GM12878 (cell line): ENCODE measurements at regions not wholly inside any gene's neighbourhood (a gene's known extent, or its start where the extent isn't known, plus 50 kb on each side); places are given as distances from the start of the nearest gene placed in this dataset.

Experiments used
- ATAC-seq: fragments of 200-7000 bp; cut with Tn5 transposase; 3 replicates; pipeline ENCODE4 v1.9.1; 2020; ENCODE audit warnings: mild to moderate bottlenecking, moderate library complexity
- BruUV-seq: library from RNA; stranded (reverse); fragments of 400-500 nt; replicated peaks from 2 replicates; lab custom pipeline; 2021; lab: Mats Ljungman, UMichigan
- CTCF ChIA-PET: fragments of 300-600 bp; sonication (Branson Sonifier 250); formaldehyde crosslinking; extraction: SDS; loops from one replicate; lab custom pipeline; 2021; ENCODE audit warnings: inconsistent platforms; lab: Yijun Ruan, JAX
- POLR2A ChIA-PET: fragments of 350-600 bp; formaldehyde crosslinking; extraction: SDS; loops from one replicate; lab custom pipeline; 2021; ENCODE audit warnings: inconsistent platforms; lab: Charles Lee
- RAD21 ChIA-PET: fragments of 300-600 bp; sonication (Branson Sonifier 250); formaldehyde crosslinking; loops from one replicate; lab custom pipeline; 2023; ENCODE audit warnings: antibody characterized with exemption; ENCODE audit not compliant: unreplicated experiment; lab: Charles Lee
- SMC1A ChIA-PET: fragments of 300-600 bp; sonication (Branson Sonifier 250); formaldehyde crosslinking; loops from one replicate; lab custom pipeline; 2023; ENCODE audit not compliant: unreplicated experiment, uncharacterized antibody; lab: Charles Lee
- DNase-seq: peaks from one replicate; pipeline ENCODE4 v3.0.0-alpha.2; 2011; ENCODE audit warnings: low read depth, low spot score
- FAIRE-seq: peaks from 3 replicates; lab custom pipeline; 2011; peaks lifted over from hg19 to GRCh38; lab: Jason Lieb, UNC
- H2AFZ ChIP-seq: 2 replicates; pipeline ENCODE4 v1.6.0; 2011; ENCODE audit warnings: low read depth, low read length, control low read depth; ENCODE audit not compliant: control insufficient read depth
- H3K27ac ChIP-seq: 2 replicates; pipeline ENCODE4 v1.5.1; 2011; ENCODE audit warnings: control low read depth; ENCODE audit not compliant: control insufficient read depth, insufficient read depth
- H3K27me3 ChIP-seq, 2 experiments: replicated peaks in 1 of 2; 2 replicates each; pipeline versions ENCODE4 v1.6.0 to v1.6.1; 2011; ENCODE audit warnings: low read length in 1 of 2; ENCODE audit not compliant: control insufficient read depth in 2 of 2, insufficient read depth in 2 of 2
- H3K36me3 ChIP-seq, 2 experiments: 2 replicates each; pipeline ENCODE4 v1.5.1; 2011; ENCODE audit warnings: low read length in 1 of 2; ENCODE audit not compliant: control insufficient read depth in 2 of 2, insufficient read depth in 2 of 2
- H3K4me1 ChIP-seq: 2 replicates; pipeline ENCODE4 v1.6.1; 2011; ENCODE audit warnings: mild to moderate bottlenecking, low read length, moderate library complexity, mixed read lengths; ENCODE audit not compliant: control insufficient read depth, insufficient read depth
- H3K4me2 ChIP-seq: 2 replicates; pipeline ENCODE4 v1.6.0; 2011; ENCODE audit warnings: control low read depth; ENCODE audit not compliant: control insufficient read depth, insufficient read depth
- H3K4me3 ChIP-seq: fragments of 200-600 bp; sonication (generic); 2 replicates; pipeline ENCODE4 v1.5.1; 2016
- H3K79me2 ChIP-seq: 2 replicates; pipeline ENCODE4 v1.6.0; 2011; ENCODE audit warnings: low read length; ENCODE audit not compliant: control insufficient read depth, insufficient read depth
- H3K9ac ChIP-seq: 2 replicates; pipeline ENCODE4 v1.8.0; 2011; ENCODE audit warnings: low read length, control low read depth, mixed read lengths; ENCODE audit not compliant: control insufficient read depth, insufficient read depth
- H3K9me3 ChIP-seq: replicated peaks from 3 replicates; pipeline ENCODE4 v1.5.1; 2011; ENCODE audit warnings: mild to moderate bottlenecking, low read length; ENCODE audit not compliant: control insufficient read depth, insufficient read depth
- H4K20me1 ChIP-seq: 2 replicates; pipeline ENCODE4 v1.6.0; 2011; ENCODE audit not compliant: control insufficient read depth, insufficient read depth
- LARP7 ChIP-seq: fragments of 450-650 bp; IDR thresholded peaks from 2 replicates; pipeline ENCODE4 v1.6.1; 2017; ENCODE audit warnings: mild to moderate bottlenecking
- MTA3 ChIP-seq: IDR thresholded peaks from 2 replicates; pipeline ENCODE4 v1.6.1; 2012; ENCODE audit warnings: low read length, inconsistent platforms, borderline replicate concordance
- NFXL1 ChIP-seq: fragments of 450-650 bp; IDR thresholded peaks from 2 replicates; pipeline ENCODE4 v1.6.1; 2017; ENCODE audit warnings: antibody characterized with exemption, mild to moderate bottlenecking, borderline replicate concordance
- PAX5 ChIP-seq: IDR thresholded peaks from 2 replicates; pipeline ENCODE4 v1.6.1; 2011; ENCODE audit warnings: low read depth, low read length, borderline replicate concordance
- WGBS: methylation state at CpG from one replicate; pipeline ENCODE4 v1.1.6; 2016; ENCODE audit warnings: low lambda C conversion rate; ENCODE audit not compliant: insufficient replicate concordance, insufficient coverage; ENCODE audit errors: missing lambda C conversion rate; 5-methylcytosine and 5-hydroxymethylcytosine counted together
- in situ Hi-C: fragments of 300-500 bp; cut with MboI; formaldehyde crosslinking; loops from 9 replicates; pipeline ENCODE4 v1.14.3; 2018; ENCODE audit warnings: mixed read lengths
- intact Hi-C: fragments of 100-400 bp; cut with micrococcal nuclease; formaldehyde crosslinking; loops from one replicate; pipeline ENCODE4 v1.14.2; 2022; ENCODE audit not compliant: unreplicated experiment
- TF ChIP-seq, protein P1 (sequence below): fragments of 450-650 bp; formaldehyde crosslinking; IDR thresholded peaks from 2 replicates; pipeline ENCODE4 v1.4.0; 2022; ENCODE audit warnings: mild to moderate bottlenecking, moderate library complexity
- TF ChIP-seq, protein P2 (sequence below): fragments of 450-650 bp; formaldehyde crosslinking; IDR thresholded peaks from 2 replicates; pipeline ENCODE4 v1.5.0; 2022; ENCODE audit warnings: mild to moderate bottlenecking, missing genetic modification characterization
- TF ChIP-seq, protein P3 (sequence below): fragments of 450-650 bp; IDR thresholded peaks from 2 replicates; pipeline ENCODE4 v1.6.1; 2017; ENCODE audit warnings: low read depth, mild to moderate bottlenecking, moderate library complexity

DNA sequence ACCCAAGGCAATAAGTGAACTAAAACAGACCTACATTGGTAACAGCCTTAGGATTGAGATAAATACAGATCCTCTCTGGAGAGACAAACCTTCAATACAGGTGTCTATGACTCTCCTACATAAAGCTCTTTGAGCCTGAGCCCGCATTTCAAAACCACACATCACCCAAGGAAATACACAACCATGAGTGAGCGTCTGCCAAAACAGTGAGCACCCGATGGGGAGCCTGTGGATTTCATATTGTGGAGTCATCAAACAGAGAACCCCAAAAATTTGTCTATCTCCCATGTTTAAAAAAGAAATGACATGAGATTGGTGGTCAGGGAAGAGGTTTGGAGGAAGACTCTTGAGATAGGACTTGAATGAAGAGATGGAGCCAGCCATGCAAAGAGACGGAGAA is 102.2 kb upstream of the LHX1 start (continued):
- TF ChIP-seq, protein P1, sequence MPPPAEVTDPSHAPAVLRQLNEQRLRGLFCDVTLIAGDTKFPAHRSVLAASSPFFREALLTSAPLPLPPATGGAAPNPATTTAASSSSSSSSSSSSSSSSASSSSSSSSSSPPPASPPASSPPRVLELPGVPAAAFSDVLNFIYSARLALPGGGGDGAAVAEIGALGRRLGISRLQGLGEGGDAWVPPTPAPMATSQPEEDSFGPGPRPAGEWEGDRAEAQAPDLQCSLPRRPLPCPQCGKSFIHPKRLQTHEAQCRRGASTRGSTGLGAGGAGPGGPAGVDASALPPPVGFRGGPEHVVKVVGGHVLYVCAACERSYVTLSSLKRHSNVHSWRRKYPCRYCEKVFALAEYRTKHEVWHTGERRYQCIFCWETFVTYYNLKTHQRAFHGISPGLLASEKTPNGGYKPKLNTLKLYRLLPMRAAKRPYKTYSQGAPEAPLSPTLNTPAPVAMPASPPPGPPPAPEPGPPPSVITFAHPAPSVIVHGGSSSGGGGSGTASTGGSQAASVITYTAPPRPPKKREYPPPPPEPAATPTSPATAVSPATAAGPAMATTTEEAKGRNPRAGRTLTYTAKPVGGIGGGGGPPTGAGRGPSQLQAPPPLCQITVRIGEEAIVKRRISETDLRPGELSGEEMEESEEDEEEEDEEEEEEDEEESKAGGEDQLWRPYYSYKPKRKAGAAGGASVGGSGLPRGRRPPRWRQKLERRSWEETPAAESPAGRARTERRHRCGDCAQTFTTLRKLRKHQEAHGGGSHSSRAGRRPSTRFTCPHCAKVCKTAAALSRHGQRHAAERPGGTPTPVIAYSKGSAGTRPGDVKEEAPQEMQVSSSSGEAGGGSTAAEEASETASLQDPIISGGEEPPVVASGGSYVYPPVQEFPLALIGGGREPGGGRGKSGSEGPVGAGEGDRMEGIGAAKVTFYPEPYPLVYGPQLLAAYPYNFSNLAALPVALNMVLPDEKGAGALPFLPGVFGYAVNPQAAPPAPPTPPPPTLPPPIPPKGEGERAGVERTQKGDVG (CRISPR knock-in tag), result no peak

DNA sequence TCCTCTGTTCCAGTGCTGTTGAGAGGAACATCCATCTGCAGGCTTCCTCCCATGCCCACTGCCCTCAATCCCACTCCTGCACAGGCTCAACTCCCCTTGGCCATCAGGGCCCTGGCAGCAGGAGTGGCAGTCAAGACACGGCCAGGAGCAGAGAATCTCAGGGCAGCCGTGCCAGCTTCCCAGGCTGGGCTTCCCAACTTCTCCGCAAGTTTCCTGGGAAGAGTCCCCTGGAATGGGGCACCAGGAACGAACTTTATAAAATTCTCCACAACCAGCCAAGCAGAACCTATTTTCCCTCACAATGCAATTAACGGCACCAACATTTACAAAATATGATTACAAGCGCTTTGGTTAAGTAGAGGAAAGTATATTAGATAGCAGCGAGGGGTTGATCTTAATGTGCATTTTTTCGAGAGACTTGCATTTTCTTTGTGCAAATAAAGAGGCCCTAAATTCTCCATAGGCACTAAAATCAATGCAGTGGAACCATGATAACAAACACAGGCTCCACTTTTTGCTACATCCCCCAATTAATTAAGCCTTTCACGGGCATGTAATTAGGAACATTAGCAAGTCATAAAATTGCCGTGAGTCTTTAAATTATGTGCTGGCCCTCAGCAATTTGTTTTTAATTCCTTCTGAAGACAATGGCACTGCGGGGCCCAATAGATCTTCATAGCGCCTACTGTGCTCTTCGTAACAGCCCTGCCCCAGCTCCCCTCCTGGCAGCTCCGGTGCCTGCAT is 99.9 kb upstream of the LHX1 start:
- in situ Hi-C loops (no loop called here), intact Hi-C loops (no loop called here)
- 69% methylated on average over 14 of the region's 14 CpGs for WGBS
- TF ChIP-seq PAX5 (no peak), LARP7 (no peak), NFXL1 (no peak), MTA3 (no peak)
- TF ChIP-seq, protein P2, sequence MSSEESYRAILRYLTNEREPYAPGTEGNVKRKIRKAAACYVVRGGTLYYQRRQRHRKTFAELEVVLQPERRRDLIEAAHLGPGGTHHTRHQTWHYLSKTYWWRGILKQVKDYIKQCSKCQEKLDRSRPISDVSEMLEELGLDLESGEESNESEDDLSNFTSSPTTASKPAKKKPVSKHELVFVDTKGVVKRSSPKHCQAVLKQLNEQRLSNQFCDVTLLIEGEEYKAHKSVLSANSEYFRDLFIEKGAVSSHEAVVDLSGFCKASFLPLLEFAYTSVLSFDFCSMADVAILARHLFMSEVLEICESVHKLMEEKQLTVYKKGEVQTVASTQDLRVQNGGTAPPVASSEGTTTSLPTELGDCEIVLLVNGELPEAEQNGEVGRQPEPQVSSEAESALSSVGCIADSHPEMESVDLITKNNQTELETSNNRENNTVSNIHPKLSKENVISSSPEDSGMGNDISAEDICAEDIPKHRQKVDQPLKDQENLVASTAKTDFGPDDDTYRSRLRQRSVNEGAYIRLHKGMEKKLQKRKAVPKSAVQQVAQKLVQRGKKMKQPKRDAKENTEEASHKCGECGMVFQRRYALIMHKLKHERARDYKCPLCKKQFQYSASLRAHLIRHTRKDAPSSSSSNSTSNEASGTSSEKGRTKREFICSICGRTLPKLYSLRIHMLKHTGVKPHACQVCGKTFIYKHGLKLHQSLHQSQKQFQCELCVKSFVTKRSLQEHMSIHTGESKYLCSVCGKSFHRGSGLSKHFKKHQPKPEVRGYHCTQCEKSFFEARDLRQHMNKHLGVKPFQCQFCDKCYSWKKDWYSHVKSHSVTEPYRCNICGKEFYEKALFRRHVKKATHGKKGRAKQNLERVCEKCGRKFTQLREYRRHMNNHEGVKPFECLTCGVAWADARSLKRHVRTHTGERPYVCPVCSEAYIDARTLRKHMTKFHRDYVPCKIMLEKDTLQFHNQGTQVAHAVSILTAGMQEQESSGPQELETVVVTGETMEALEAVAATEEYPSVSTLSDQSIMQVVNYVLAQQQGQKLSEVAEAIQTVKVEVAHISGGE (CRISPR knock-in tag), result no peak
- TF ChIP-seq, protein P3, sequence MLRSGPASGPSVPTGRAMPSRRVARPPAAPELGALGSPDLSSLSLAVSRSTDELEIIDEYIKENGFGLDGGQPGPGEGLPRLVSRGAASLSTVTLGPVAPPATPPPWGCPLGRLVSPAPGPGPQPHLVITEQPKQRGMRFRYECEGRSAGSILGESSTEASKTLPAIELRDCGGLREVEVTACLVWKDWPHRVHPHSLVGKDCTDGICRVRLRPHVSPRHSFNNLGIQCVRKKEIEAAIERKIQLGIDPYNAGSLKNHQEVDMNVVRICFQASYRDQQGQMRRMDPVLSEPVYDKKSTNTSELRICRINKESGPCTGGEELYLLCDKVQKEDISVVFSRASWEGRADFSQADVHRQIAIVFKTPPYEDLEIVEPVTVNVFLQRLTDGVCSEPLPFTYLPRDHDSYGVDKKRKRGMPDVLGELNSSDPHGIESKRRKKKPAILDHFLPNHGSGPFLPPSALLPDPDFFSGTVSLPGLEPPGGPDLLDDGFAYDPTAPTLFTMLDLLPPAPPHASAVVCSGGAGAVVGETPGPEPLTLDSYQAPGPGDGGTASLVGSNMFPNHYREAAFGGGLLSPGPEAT, result no peak
- Histone ChIP-seq H2AFZ (no peak overlapping the region), H3K27me3 (no peaks in the 10 kb centered on the region), H4K20me1 (no peaks in the 10 kb centered on the region), H3K9ac (no peak overlapping the region), H3K4me2 (no peak overlapping the region), H3K9me3 (no peaks in the 10 kb centered on the region), H3K4me1 (no peaks in the 10 kb centered on the region), H3K36me3 (no peaks in the 10 kb centered on the region), H3K27ac (no peak overlapping the region), H3K79me2 (no peaks in the 10 kb centered on the region), H3K4me3 (no peak overlapping the region)
- BruUV-seq, result no TSS peak
- ATAC-seq (no peak), FAIRE-seq (no peak), DNase-seq (no peak)
- ChIA-PET POLR2A (no interaction called here), SMC1A (no interaction called here), CTCF (no interaction called here), RAD21 (no interaction called here)
